ENCODE measurements at regions not wholly inside any gene's neighbourhood (a gene's known extent, or its start where the extent isn't known, plus 50 kb on each side); places are given as distances from the start of the nearest gene placed in this dataset.

- POLR2A ChIA-PET = no interaction called here
Observed at GRCh38 chr6:81265106-81265505, 487.4 kb downstream of the TENT5A start.

More at GRCh38 chr6:81265106-81265505, 487.4 kb downstream of the TENT5A start:
- Histone ChIP-seq H4K20me1 (ENCODE audit: insufficient read depth) (no peaks in the 10 kb centered on the region), H3K27ac (ENCODE audit: low read depth, low read length) (no peak overlapping the region), H3K4me3 (replicated peaks in 1 of 2; ENCODE audit: low read depth in 1 of 2, low read length in 2 of 2) (no peak overlapping the region), H3K9ac (ENCODE audit: low read length) (no peak overlapping the region), H3K27me3 (ENCODE audit: insufficient read depth, low read length) (no peaks in the 10 kb centered on the region), H3K79me2 (ENCODE audit: insufficient read depth, low read length) (no peaks in the 10 kb centered on the region), H3K4me1 (ENCODE audit: control insufficient read depth in 1 of 2, insufficient read depth in 2 of 2, low read length in 2 of 2) (no peaks in the 10 kb centered on the region), H3K4me2 (ENCODE audit: low read length) (no peak overlapping the region), H2AFZ (ENCODE audit: low read depth, low read length, poor library complexity, severe bottlenecking) (no peak overlapping the region), H3K9me2 (ENCODE audit: insufficient read depth) (no peaks in the 10 kb centered on the region), H3K36me3 (ENCODE audit: control insufficient read depth in 1 of 2, insufficient read depth in 2 of 2, low read length in 2 of 2) (no peaks in the 10 kb centered on the region), H3K9me3 (ENCODE audit: control insufficient read depth in 1 of 2, insufficient read depth in 1 of 2, low read depth in 1 of 2, low read length in 2 of 2) (no peaks in the 10 kb centered on the region)
- DNase-seq (ENCODE audit: low read depth, low spot score) (no peak), ATAC-seq (no peak)
- BruUV-seq (replicated peaks) = no TSS peak
- TF ChIP-seq, protein P1, sequence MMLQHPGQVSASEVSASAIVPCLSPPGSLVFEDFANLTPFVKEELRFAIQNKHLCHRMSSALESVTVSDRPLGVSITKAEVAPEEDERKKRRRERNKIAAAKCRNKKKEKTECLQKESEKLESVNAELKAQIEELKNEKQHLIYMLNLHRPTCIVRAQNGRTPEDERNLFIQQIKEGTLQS (IDR thresholded peaks at IDR 0.05) = no peak
- TF ChIP-seq SIN3A (IDR thresholded peaks at IDR 0.05; ENCODE audit: low read depth) (no peak), RAD21 (IDR thresholded peaks at IDR 0.05; ENCODE audit: low read depth) (no peak), POLR2A (IDR thresholded peaks at IDR 0.05; ENCODE audit: borderline replicate concordance, extremely low read depth, insufficient read depth, insufficient read length) (no peak), ZFX (IDR thresholded peaks at IDR 0.05) (no peak), TCF7L2 (IDR thresholded peaks at IDR 0.05; ENCODE audit: borderline replicate concordance, extremely low read depth, insufficient read depth, insufficient read length) (no peak), ZBTB33 (IDR thresholded peaks at IDR 0.05; ENCODE audit: extremely low read depth, insufficient replicate concordance, low read length) (no peak), CEBPB (IDR thresholded peaks at IDR 0.05; ENCODE audit: low read depth) (no peak), JUND (IDR thresholded peaks at IDR 0.05) (no peak)
- CTCF ChIA-PET = no interaction called here
- intact Hi-C loops (cut with micrococcal nuclease) = no loop called here
- RAD21 ChIA-PET (ENCODE audit: low non-redundant PET in 1 of 2, low total read pairs in 2 of 2, uncharacterized antibody in 2 of 2, unreplicated experiment in 2 of 2) = no interaction called here
